Endodermal cell (in vitro differentiated cells): ENCODE measurements at regions not wholly inside any gene's neighbourhood (a gene's known extent, or its start where the extent isn't known, plus 50 kb on each side); places are given as distances from the start of the nearest gene placed in this dataset.

Experiments used
- DNase-seq: peaks from one replicate; pipeline ENCODE4 v3.0.0-alpha.2; 2017
- H3K27ac ChIP-seq: 2 replicates; pipeline ENCODE4 v1.5.1; 2013; ENCODE audit warnings: mild to moderate bottlenecking, low read depth, low read length, moderate library complexity
- H3K27me3 ChIP-seq: 2 replicates; pipeline ENCODE4 v1.6.1; 2013; ENCODE audit warnings: mild to moderate bottlenecking, low read length, moderate library complexity; ENCODE audit not compliant: insufficient read depth, control insufficient read depth, poor library complexity, severe bottlenecking
- H3K36me3 ChIP-seq: 2 replicates; pipeline ENCODE4 v1.7.0; 2013; ENCODE audit warnings: mild to moderate bottlenecking, low read length, moderate library complexity; ENCODE audit not compliant: control insufficient read depth, insufficient read depth
- H3K4me1 ChIP-seq: one replicate; pipeline ENCODE4 v1.7.0; 2013; ENCODE audit warnings: low read length; ENCODE audit not compliant: control insufficient read depth, insufficient read depth
- H3K4me3 ChIP-seq: 2 replicates; pipeline ENCODE4 v1.5.1; 2013; ENCODE audit warnings: mild to moderate bottlenecking, low read length, moderate library complexity
- H3K9ac ChIP-seq: 2 replicates; pipeline ENCODE4 v1.6.1; 2013; ENCODE audit warnings: mild to moderate bottlenecking, low read length, moderate library complexity; ENCODE audit not compliant: poor library complexity, severe bottlenecking; ENCODE audit errors: extremely low read depth
- H3K9me3 ChIP-seq: 2 replicates; pipeline ENCODE4 v1.6.1; 2013; ENCODE audit warnings: mild to moderate bottlenecking, low read length, moderate library complexity; ENCODE audit not compliant: control insufficient read depth
- H3K27ac Mint-ChIP-seq: 2 replicates; pipeline ENCODE4 v1.8.0; 2020; ENCODE audit warnings: mixed read lengths
- H3K27me3 Mint-ChIP-seq: 2 replicates; pipeline ENCODE4 v1.8.0; 2021; ENCODE audit warnings: mild to moderate bottlenecking, mixed read lengths; ENCODE audit not compliant: insufficient read depth
- H3K36me3 Mint-ChIP-seq: 2 replicates; pipeline ENCODE4 v1.8.0; 2020; ENCODE audit warnings: low read depth, mixed read lengths
- H3K4me1 Mint-ChIP-seq: 2 replicates; pipeline ENCODE4 v1.8.0; 2020; ENCODE audit warnings: mixed read lengths
- H3K4me3 Mint-ChIP-seq: 2 replicates; pipeline ENCODE4 v1.8.0; 2020; ENCODE audit warnings: mild to moderate bottlenecking, moderate library complexity, mixed read lengths
- H3K9me3 Mint-ChIP-seq: 2 replicates; pipeline ENCODE4 v1.8.0; 2020; ENCODE audit warnings: mild to moderate bottlenecking, mixed read lengths
- CTCF ChIP-seq: fragments of 200-600 bp; sonication (generic); conservative IDR thresholded peaks from 2 replicates; pipeline ENCODE4 v1.5.0; 2021; ENCODE audit warnings: antibody characterized with exemption, mild to moderate bottlenecking
- WGBS, 2 experiments: methylation state at CpG; one replicate each; pipeline versions ENCODE4 v1.1.5 to v1.1.7; 2013; ENCODE audit warnings: missing lambda C conversion rate in 2 of 2, mixed read lengths in 1 of 2; ENCODE audit not compliant: insufficient coverage in 1 of 2, insufficient read length in 1 of 2; 5-methylcytosine and 5-hydroxymethylcytosine counted together

- no peak overlapping the region for H3K27ac Mint-ChIP-seq
- DNase-seq = no peak
These were observed 405.9 kb upstream of the TBL1XR1 start for GRCh38 chr3:177603148-177603603.

GRCh38 chr3:177604181-177604580, 406.9 kb upstream of the TBL1XR1 start:
- Mint-ChIP-seq H3K27me3 (no peaks in the 10 kb centered on the region), H3K9me3 (peaks cover 11% of the 10 kb centered on the region), H3K4me3 (no peak overlapping the region), H3K36me3 (no peaks in the 10 kb centered on the region), H3K27ac (no peak overlapping the region), H3K4me1 (peaks cover 19% of the 10 kb centered on the region)
- Histone ChIP-seq H3K36me3 (no peaks in the 10 kb centered on the region), H3K27me3 (no peaks in the 10 kb centered on the region), H3K9ac (no peak overlapping the region), H3K4me3 (no peak overlapping the region), H3K4me1 (peaks cover 3% of the 10 kb centered on the region), H3K9me3 (peaks cover 15% of the 10 kb centered on the region), H3K27ac (no peak overlapping the region)
- WGBS, 2 experiments = 91 to 93% methylated on average over 7 of the region's 7 CpGs
- no peak for TF ChIP-seq CTCF
- DNase-seq = no peak

More at GRCh38 chr3:177603148-177603603, 405.9 kb upstream of the TBL1XR1 start:
- no peak overlapping the region for H3K27ac ChIP-seq
- TF ChIP-seq CTCF = no peak
- peaks cover 15% of the 10 kb centered on the region for H3K9me3 ChIP-seq
- H3K4me1 ChIP-seq = peaks cover 3% of the 10 kb centered on the region
- H3K36me3 ChIP-seq = no peaks in the 10 kb centered on the region
- no peak overlapping the region for H3K4me3 ChIP-seq
- WGBS, 2 experiments = 92 to 100% methylated on average over 1 to 2 of the region's 2 CpGs
- H3K27me3 ChIP-seq = no peaks in the 10 kb centered on the region
- H3K9ac ChIP-seq = no peak overlapping the region
- Mint-ChIP-seq H3K36me3 (no peaks in the 10 kb centered on the region), H3K27me3 (no peaks in the 10 kb centered on the region), H3K4me3 (no peak overlapping the region), H3K9me3 (peaks cover 11% of the 10 kb centered on the region), H3K4me1 (peaks cover 23% of the 10 kb centered on the region)

- Histone ChIP-seq H3K27ac (no peak overlapping the region), H3K9ac (no peak overlapping the region), H3K27me3 (no peaks in the 10 kb centered on the region), H3K9me3 (peaks cover 15% of the 10 kb centered on the region), H3K4me1 (peaks cover 9% of the 10 kb centered on the region), H3K36me3 (no peaks in the 10 kb centered on the region), H3K4me3 (no peak overlapping the region)
- 86 to 90% methylated on average over 4 of the region's 4 CpGs for WGBS, 2 experiments
- TF ChIP-seq CTCF = no peak
- Mint-ChIP-seq H3K4me1 (peaks cover 46% of the 10 kb centered on the region), H3K36me3 (no peaks in the 10 kb centered on the region), H3K9me3 (peaks cover 11% of the 10 kb centered on the region), H3K27ac (no peak overlapping the region), H3K27me3 (no peaks in the 10 kb centered on the region), H3K4me3 (no peak overlapping the region)
- no peak for DNase-seq
These were observed 409.6 kb upstream of the TBL1XR1 start for GRCh38 chr3:177606891-177607290.
